WTC11 (cell line): ENCODE measurements at regions not wholly inside any gene's neighbourhood (a gene's known extent, or its start where the extent isn't known, plus 50 kb on each side); places are given as distances from the start of the nearest gene placed in this dataset.

Experiments used
- ATAC-seq: fragments of 200-7000 bp; cut with Tn5 transposase; 2 replicates; pipeline ENCODE4 v1.10.0; 2021; ENCODE audit warnings: mild to moderate bottlenecking, moderate library complexity
- CTCF ChIA-PET: fragments of 300-600 bp; sonication (Branson Sonifier 250); formaldehyde crosslinking; loops from one replicate; lab custom pipeline; 2021; ENCODE audit warnings: antibody characterized with exemption; lab: Charles Lee
- POLR2A ChIA-PET: fragments of 350-600 bp; sonication (Branson Sonifier 250); formaldehyde crosslinking; loops from one replicate; lab custom pipeline; 2021; ENCODE audit warnings: antibody characterized with exemption; lab: Charles Lee
- DNase-seq: peaks from one replicate; pipeline ENCODE4 v3.0.0; 2021; ENCODE audit warnings: low spot score
- H3K27ac Mint-ChIP-seq: 2 replicates; pipeline ENCODE4 v1.8.0; 2021; ENCODE audit warnings: mixed read lengths
- H3K27me3 Mint-ChIP-seq: 2 replicates; pipeline ENCODE4 v1.8.0; 2021; ENCODE audit warnings: low read depth, mild to moderate bottlenecking, moderate library complexity, mixed read lengths
- H3K36me3 Mint-ChIP-seq: 2 replicates; pipeline ENCODE4 v1.8.0; 2021; ENCODE audit warnings: mixed read lengths
- H3K4me1 Mint-ChIP-seq: 2 replicates; pipeline ENCODE4 v1.8.0; 2022; ENCODE audit warnings: mixed read lengths
- H3K4me3 Mint-ChIP-seq: 2 replicates; pipeline ENCODE4 v1.8.0; 2021; ENCODE audit warnings: mild to moderate bottlenecking, moderate library complexity, mixed read lengths
- H3K9me3 Mint-ChIP-seq: 2 replicates; pipeline ENCODE4 v1.8.0; 2021; ENCODE audit warnings: mixed read lengths
- AR ChIP-seq: fragments of 250-450 bp; sonication (Bioruptor Pico); IDR thresholded peaks from 2 replicates; pipeline ENCODE4 v1.9.0; 2021; ENCODE audit warnings: mild to moderate bottlenecking
- CDX4 ChIP-seq: fragments of 250-450 bp; sonication (Bioruptor Pico); IDR thresholded peaks from 2 replicates; pipeline ENCODE4 v1.9.0; 2021; ENCODE audit warnings: moderate library complexity, mild to moderate bottlenecking, inconsistent platforms, borderline replicate concordance
- ELF4 ChIP-seq: sonication (generic); formaldehyde crosslinking; IDR thresholded peaks from 2 replicates; pipeline ENCODE4 v1.8.1; 2022; ENCODE audit warnings: low read depth, mild to moderate bottlenecking, moderate library complexity, missing genetic modification reagents
- HMGXB4 ChIP-seq: sonication (generic); formaldehyde crosslinking; IDR thresholded peaks from 2 replicates; pipeline ENCODE4 v1.8.1; 2023; ENCODE audit warnings: mild to moderate bottlenecking, moderate library complexity, missing genetic modification reagents
- MAX ChIP-seq: sonication (generic); formaldehyde crosslinking; IDR thresholded peaks from 2 replicates; pipeline ENCODE4 v1.8.0; 2022; ENCODE audit warnings: mild to moderate bottlenecking, missing genetic modification reagents
- MLX ChIP-seq: sonication (generic); formaldehyde crosslinking; IDR thresholded peaks from 2 replicates; pipeline ENCODE4 v1.8.1; 2023; ENCODE audit warnings: mild to moderate bottlenecking, missing genetic modification reagents, moderate library complexity
- NFATC4 ChIP-seq: fragments of 250-450 bp; sonication (Bioruptor Pico); IDR thresholded peaks from 2 replicates; pipeline ENCODE4 v1.9.0; 2021; ENCODE audit warnings: mild to moderate bottlenecking
- NR1H2 ChIP-seq: sonication (generic); formaldehyde crosslinking; IDR thresholded peaks from 2 replicates; pipeline ENCODE4 v1.9.0; 2021; ENCODE audit warnings: mild to moderate bottlenecking, moderate library complexity, missing genetic modification reagents
- PRRX2 ChIP-seq: fragments of 250-450 bp; sonication (Bioruptor Pico); IDR thresholded peaks from 2 replicates; pipeline ENCODE4 v1.8.0; 2021; ENCODE audit warnings: mild to moderate bottlenecking
- RORB ChIP-seq: fragments of 250-450 bp; sonication (Bioruptor Pico); IDR thresholded peaks from 2 replicates; pipeline ENCODE4 v1.9.0; 2021; ENCODE audit warnings: mild to moderate bottlenecking
- TEAD1 ChIP-seq: sonication (generic); formaldehyde crosslinking; IDR thresholded peaks from 2 replicates; pipeline ENCODE4 v1.8.0; 2022; ENCODE audit warnings: mild to moderate bottlenecking, missing genetic modification reagents
- USF1 ChIP-seq: sonication (generic); formaldehyde crosslinking; IDR thresholded peaks from 2 replicates; pipeline ENCODE4 v1.8.0; 2022; ENCODE audit warnings: mild to moderate bottlenecking, missing genetic modification reagents
- ZNF121 ChIP-seq: sonication (generic); formaldehyde crosslinking; IDR thresholded peaks from 2 replicates; pipeline ENCODE4 v1.8.0; 2023; ENCODE audit warnings: missing genetic modification reagents
- ZNF219 ChIP-seq: sonication (generic); formaldehyde crosslinking; IDR thresholded peaks from 2 replicates; pipeline ENCODE4 v1.8.0; 2023; ENCODE audit warnings: missing genetic modification reagents, mild to moderate bottlenecking, borderline replicate concordance
- ZNF263 ChIP-seq: sonication (generic); formaldehyde crosslinking; IDR thresholded peaks from 2 replicates; pipeline ENCODE4 v1.8.1; 2022; ENCODE audit warnings: low read depth, mild to moderate bottlenecking, moderate library complexity, missing genetic modification reagents
- ZNF425 ChIP-seq: fragments of 250-450 bp; sonication (Bioruptor Pico); conservative IDR thresholded peaks from 2 replicates; pipeline ENCODE4 v1.9.0; 2021; ENCODE audit warnings: mild to moderate bottlenecking

- TF ChIP-seq MAX (no peak), ZNF121 (no peak), ZNF219 (CRISPR knock-in tag) (no peak), TEAD1 (no peak), CDX4 (CRISPR knock-in tag) (no peak), NFATC4 (CRISPR knock-in tag) (no peak), HMGXB4 (CRISPR knock-in tag) (no peak)
Observed at GRCh38 chr6:62714112-62714511, 428.1 kb upstream of the KHDRBS2 start (continued).

GRCh38 chr6:62711750-62712149 is 425.7 kb upstream of the KHDRBS2 start:
- no peak overlapping the region for H3K27ac Mint-ChIP-seq
- peaks cover 16% of the 10 kb centered on the region for H3K4me1 Mint-ChIP-seq
- ATAC-seq (no peak), DNase-seq (no peak)
- TF ChIP-seq ZNF219 (CRISPR knock-in tag), result no peak
- POLR2A ChIA-PET, result no interaction called here
- H3K9me3 Mint-ChIP-seq, result peaks cover 32% of the 10 kb centered on the region
- CTCF ChIA-PET, result no interaction called here
- peaks cover 12% of the 10 kb centered on the region for H3K36me3 Mint-ChIP-seq
- H3K4me3 Mint-ChIP-seq, result no peak overlapping the region
- H3K27me3 Mint-ChIP-seq, result no peaks in the 10 kb centered on the region

- H3K9me3 Mint-ChIP-seq, result peaks cover 66% of the 10 kb centered on the region
- no peaks in the 10 kb centered on the region for H3K27me3 Mint-ChIP-seq
- H3K36me3 Mint-ChIP-seq, result peaks cover 16% of the 10 kb centered on the region
- DNase-seq (no peak), ATAC-seq (no peak)
- no peak overlapping the region for H3K27ac Mint-ChIP-seq
- H3K4me1 Mint-ChIP-seq, result no peaks in the 10 kb centered on the region
- POLR2A ChIA-PET, result no interaction called here
- no peak overlapping the region for H3K4me3 Mint-ChIP-seq
- TF ChIP-seq NR1H2 (CRISPR knock-in tag), result no peak
- TF ChIP-seq MLX (CRISPR knock-in tag), result no peak
- TF ChIP-seq ELF4 (CRISPR knock-in tag), result no peak
- no peak for TF ChIP-seq ZNF263 (CRISPR knock-in tag)
- TF ChIP-seq USF1 (CRISPR knock-in tag), result no peak
- no peak for TF ChIP-seq AR
- no peak for TF ChIP-seq ZNF425 (CRISPR knock-in tag)
- no peak for TF ChIP-seq RORB
- TF ChIP-seq PRRX2 (CRISPR knock-in tag), result no peak
- TF ChIP-seq, all 79 proteins: peak for 0
- CTCF ChIA-PET, result interaction anchor here (1.1 kb wide), 1 partner anchor 186 kb away, joined by 3 read pairs; no protein-coding TSS in a partner anchor
Observed at GRCh38 chr6:62707914-62708313, 421.9 kb upstream of the KHDRBS2 start.
